GM19328 (cell line): ENCODE measurements at regions not wholly inside any gene's neighbourhood (a gene's known extent, or its start where the extent isn't known, plus 50 kb on each side); places are given as distances from the start of the nearest gene placed in this dataset.

ENCODE experiments used
- ATAC-seq: cut with Tn5 transposase; IDR thresholded peaks from one replicate; pipeline ENCODE4 v1.9.1; 2021; ENCODE audit warnings: mild to moderate bottlenecking, moderate library complexity; ENCODE audit not compliant: unreplicated experiment

GRCh38 chr13:40161351-40161810 is 505.1 kb downstream of the FOXO1 start:
- ATAC-seq = no peak

GRCh38 chr13:40161931-40162330 is 504.5 kb downstream of the FOXO1 start:
- no peak for ATAC-seq

- no peak for ATAC-seq
These were observed 503.1 kb downstream of the FOXO1 start for GRCh38 chr13:40163066-40164000.

GRCh38 chr13:40164133-40164532 is 502.3 kb downstream of the FOXO1 start:
- ATAC-seq = no peak

- no peak for ATAC-seq
These were observed 501.0 kb downstream of the FOXO1 start for GRCh38 chr13:40165316-40165932.

- no peak for ATAC-seq
These were observed 499.1 kb downstream of the FOXO1 start for GRCh38 chr13:40167327-40167726.

GRCh38 chr13:40168425-40169166 is 497.8 kb downstream of the FOXO1 start:
- ATAC-seq = no peak

GRCh38 chr13:40169476-40169875 is 497.0 kb downstream of the FOXO1 start:
- no peak for ATAC-seq

- ATAC-seq = no peak
These were observed 496.4 kb downstream of the FOXO1 start for GRCh38 chr13:40170091-40170490.

GRCh38 chr13:40170982-40171381 is 495.5 kb downstream of the FOXO1 start:
- ATAC-seq = no peak

- no peak for ATAC-seq
These were observed 494.9 kb downstream of the FOXO1 start for GRCh38 chr13:40171566-40171965.

- ATAC-seq = no peak
These were observed 494.3 kb downstream of the FOXO1 start for GRCh38 chr13:40172149-40172591.

- ATAC-seq = no peak
These were observed 493.6 kb downstream of the FOXO1 start for GRCh38 chr13:40172878-40173277.

- ATAC-seq = no peak
These were observed 490.8 kb downstream of the FOXO1 start for GRCh38 chr13:40175639-40176038.

- no peak for ATAC-seq
These were observed 490.2 kb downstream of the FOXO1 start for GRCh38 chr13:40176242-40176641.

- ATAC-seq = no peak
These were observed 488.3 kb downstream of the FOXO1 start for GRCh38 chr13:40178130-40178529.

- no peak for ATAC-seq
These were observed 486.8 kb downstream of the FOXO1 start for GRCh38 chr13:40179445-40180281.

- no peak for ATAC-seq
These were observed 485.7 kb downstream of the FOXO1 start for GRCh38 chr13:40180776-40181175.

GRCh38 chr13:40181203-40181845 is 485.1 kb downstream of the FOXO1 start:
- ATAC-seq = no peak

- ATAC-seq = no peak
These were observed 483.9 kb downstream of the FOXO1 start for GRCh38 chr13:40182591-40182990.
